ENCODE measurements at regions not wholly inside any gene's neighbourhood (a gene's known extent, or its start where the extent isn't known, plus 50 kb on each side); places are given as distances from the start of the nearest gene placed in this dataset.

DNA sequence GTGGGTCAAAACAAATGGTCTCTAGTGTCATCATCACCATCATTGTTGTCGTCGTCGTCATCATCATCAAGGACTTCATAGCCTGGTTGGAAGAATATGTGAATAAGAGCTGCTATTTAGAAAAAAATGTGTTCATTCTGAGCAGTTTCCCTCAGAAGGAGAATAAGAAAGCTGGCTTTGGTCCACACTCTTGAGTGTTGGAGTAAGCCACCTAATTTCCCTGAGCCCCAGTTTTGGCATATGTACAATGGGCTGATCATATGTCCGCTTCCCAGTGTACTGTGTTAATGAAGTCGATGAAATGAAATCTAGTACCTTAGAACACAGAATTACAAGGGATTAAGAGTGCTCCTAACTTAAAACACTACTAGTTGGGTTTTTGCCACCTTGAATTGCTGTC, 545.5 kb downstream of the CCDC171 start:
- Histone ChIP-seq H2AFZ (ENCODE audit: low read length, unreplicated experiment) (no peak overlapping the region), H3K27me3 (ENCODE audit: insufficient read depth, low read length) (peaks cover 5% of the 10 kb centered on the region; the same call in 1 of the 2 replicates), H3K4me3 (ENCODE audit: low read depth, low read length) (no peak overlapping the region), H3K4me1 (ENCODE audit: control insufficient read depth, insufficient read depth, low read length, unreplicated experiment) (no peaks in the 10 kb centered on the region), H3K27ac (ENCODE audit: low read depth, low read length) (no peak overlapping the region), H3K36me3 (ENCODE audit: insufficient read depth, low read length) (no peaks in the 10 kb centered on the region), H3K79me2 (ENCODE audit: control insufficient read depth, insufficient read depth, low read length, unreplicated experiment) (no peaks in the 10 kb centered on the region)

GRCh38 chr9:16099732-16100536, 547.1 kb downstream of the CCDC171 start:
- no peak overlapping the region for H3K4me3 ChIP-seq (ENCODE audit: low read depth, low read length)
- H2AFZ ChIP-seq (ENCODE audit: low read length, unreplicated experiment): no peak overlapping the region
- no peaks in the 10 kb centered on the region for H3K4me1 ChIP-seq (ENCODE audit: control insufficient read depth, insufficient read depth, low read length, unreplicated experiment)
- no peaks in the 10 kb centered on the region for H3K79me2 ChIP-seq (ENCODE audit: control insufficient read depth, insufficient read depth, low read length, unreplicated experiment)
- H3K36me3 ChIP-seq (ENCODE audit: insufficient read depth, low read length): no peaks in the 10 kb centered on the region
- H3K27ac ChIP-seq (ENCODE audit: low read depth, low read length): no peak overlapping the region
- H3K27me3 ChIP-seq (ENCODE audit: insufficient read depth, low read length): peaks cover 5% of the 10 kb centered on the region; the same call in 1 of the 2 replicates

GRCh38 chr9:16100537-16101091, 547.8 kb downstream of the CCDC171 start:
- no peaks in the 10 kb centered on the region for H3K4me1 ChIP-seq (ENCODE audit: control insufficient read depth, insufficient read depth, low read length, unreplicated experiment)
- peaks cover 5% of the 10 kb centered on the region; the same call in 1 of the 2 replicates for H3K27me3 ChIP-seq (ENCODE audit: insufficient read depth, low read length)
- no peak overlapping the region for H3K4me3 ChIP-seq (ENCODE audit: low read depth, low read length)
- H3K79me2 ChIP-seq (ENCODE audit: control insufficient read depth, insufficient read depth, low read length, unreplicated experiment): no peaks in the 10 kb centered on the region
- no peaks in the 10 kb centered on the region for H3K36me3 ChIP-seq (ENCODE audit: insufficient read depth, low read length)
- no peak overlapping the region for H3K27ac ChIP-seq (ENCODE audit: low read depth, low read length)
- H2AFZ ChIP-seq (ENCODE audit: low read length, unreplicated experiment): no peak overlapping the region

- no peaks in the 10 kb centered on the region for H3K4me1 ChIP-seq (ENCODE audit: control insufficient read depth, insufficient read depth, low read length, unreplicated experiment)
- no peaks in the 10 kb centered on the region for H3K79me2 ChIP-seq (ENCODE audit: control insufficient read depth, insufficient read depth, low read length, unreplicated experiment)
- no peaks in the 10 kb centered on the region for H3K27me3 ChIP-seq (ENCODE audit: insufficient read depth, low read length)
- H3K4me3 ChIP-seq (ENCODE audit: low read depth, low read length): no peak overlapping the region
- H3K27ac ChIP-seq (ENCODE audit: low read depth, low read length): no peak overlapping the region
- no peaks in the 10 kb centered on the region for H3K36me3 ChIP-seq (ENCODE audit: insufficient read depth, low read length)
- no peak overlapping the region for H2AFZ ChIP-seq (ENCODE audit: low read length, unreplicated experiment)
Observed at GRCh38 chr9:16102154-16102553, 549.3 kb downstream of the CCDC171 start.

DNA sequence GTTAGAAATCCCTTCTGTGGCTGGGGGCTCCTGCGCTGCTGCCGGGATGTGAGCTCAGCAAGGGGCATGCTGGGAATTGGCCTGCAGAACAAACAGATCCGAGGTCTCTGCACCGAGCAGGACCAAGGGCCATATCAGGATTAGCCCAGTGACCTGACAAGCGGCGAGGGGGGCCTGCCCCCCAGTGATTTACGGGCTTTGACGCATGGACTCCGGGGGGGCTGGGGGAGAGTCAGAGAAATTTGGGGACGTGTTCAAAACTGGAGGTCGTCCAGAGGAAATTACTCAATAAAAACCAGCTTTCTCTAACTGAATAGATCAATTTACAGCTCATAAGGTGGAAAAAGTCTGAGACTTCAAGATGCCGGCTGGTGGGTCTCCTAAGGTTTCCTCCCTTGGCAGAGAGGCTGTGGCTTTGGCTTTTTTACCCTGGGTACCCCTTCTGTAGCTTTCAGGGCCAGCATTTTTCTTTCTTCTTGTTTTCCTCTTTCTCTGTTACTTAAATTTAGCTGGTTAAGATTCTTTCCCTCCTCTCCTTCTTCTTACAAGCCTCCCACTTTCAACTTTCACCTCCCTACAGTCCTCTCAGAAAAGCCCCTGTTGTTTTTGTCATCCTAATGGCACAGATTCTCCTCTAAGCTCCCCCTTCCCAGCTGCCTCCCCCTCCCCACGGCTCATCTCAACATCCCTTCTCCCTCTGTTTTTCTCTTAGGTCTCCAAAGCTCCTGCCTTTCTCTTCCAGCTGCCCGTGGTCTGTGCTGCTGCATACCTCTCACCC, 551.0 kb downstream of the CCDC171 start:
- no peak overlapping the region for H2AFZ ChIP-seq (ENCODE audit: low read length, unreplicated experiment)
- H3K4me1 ChIP-seq (ENCODE audit: control insufficient read depth, insufficient read depth, low read length, unreplicated experiment): no peaks in the 10 kb centered on the region
- H3K4me3 ChIP-seq (ENCODE audit: low read depth, low read length): no peak overlapping the region
- H3K27me3 ChIP-seq (ENCODE audit: insufficient read depth, low read length): no peaks in the 10 kb centered on the region
- H3K27ac ChIP-seq (ENCODE audit: low read depth, low read length): no peak overlapping the region
- no peaks in the 10 kb centered on the region for H3K79me2 ChIP-seq (ENCODE audit: control insufficient read depth, insufficient read depth, low read length, unreplicated experiment)
- H3K36me3 ChIP-seq (ENCODE audit: insufficient read depth, low read length): no peaks in the 10 kb centered on the region

DNA sequence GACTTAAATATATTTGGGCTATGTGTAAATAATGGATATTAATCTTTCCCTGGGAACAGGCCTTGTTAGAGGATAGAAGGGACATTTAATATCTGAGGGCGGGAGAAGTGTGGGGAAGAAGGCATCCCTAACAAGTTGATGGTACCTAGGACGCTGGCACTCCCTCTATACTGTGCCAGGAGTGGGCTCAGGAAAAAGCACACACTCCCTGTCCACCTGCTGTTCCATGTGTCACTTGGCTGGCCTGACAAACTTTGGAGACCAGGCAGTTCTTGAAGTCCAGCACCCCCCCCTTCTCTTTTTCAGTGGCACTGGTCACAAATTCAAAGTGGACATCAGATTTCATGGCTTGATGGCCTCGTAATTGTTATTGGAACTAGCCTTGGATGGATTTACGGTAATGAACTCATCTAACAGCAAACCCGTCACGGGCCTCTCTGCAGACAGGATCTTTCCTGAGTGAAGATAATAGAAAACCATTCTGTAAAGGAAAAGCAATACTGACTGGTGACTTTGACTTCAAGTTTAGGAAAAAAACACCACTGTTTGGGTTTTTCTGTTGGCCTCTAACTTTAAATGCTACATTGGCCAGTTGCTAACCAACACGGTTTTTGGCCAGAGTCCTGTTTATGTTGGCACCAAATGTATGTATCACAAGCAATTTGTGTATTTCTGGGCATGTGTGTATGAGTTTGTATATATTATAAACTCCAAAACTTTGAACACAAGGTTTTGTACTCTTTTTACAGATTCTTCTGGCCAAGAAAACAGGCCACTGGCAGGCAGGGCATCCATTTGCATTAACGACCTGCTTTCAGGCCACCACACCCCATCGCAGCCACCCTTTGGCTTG, 552.6 kb downstream of the CCDC171 start:
- Histone ChIP-seq H3K4me1 (ENCODE audit: control insufficient read depth, insufficient read depth, low read length, unreplicated experiment) (no peaks in the 10 kb centered on the region), H3K36me3 (ENCODE audit: insufficient read depth, low read length) (no peaks in the 10 kb centered on the region), H3K27ac (ENCODE audit: low read depth, low read length) (no peak overlapping the region)

GRCh38 chr9:16106021-16106571, 553.3 kb downstream of the CCDC171 start:
- Histone ChIP-seq H3K4me3 (ENCODE audit: low read depth, low read length) (no peak overlapping the region), H2AFZ (ENCODE audit: low read length, unreplicated experiment) (no peak overlapping the region), H3K27me3 (ENCODE audit: insufficient read depth, low read length) (no peaks in the 10 kb centered on the region), H3K36me3 (ENCODE audit: insufficient read depth, low read length) (no peaks in the 10 kb centered on the region), H3K4me1 (ENCODE audit: control insufficient read depth, insufficient read depth, low read length, unreplicated experiment) (no peaks in the 10 kb centered on the region), H3K79me2 (ENCODE audit: control insufficient read depth, insufficient read depth, low read length, unreplicated experiment) (no peaks in the 10 kb centered on the region), H3K27ac (ENCODE audit: low read depth, low read length) (no peak overlapping the region)

More for the DNA sequence above, 552.6 kb downstream of the CCDC171 start:
- Histone ChIP-seq H3K79me2 (ENCODE audit: control insufficient read depth, insufficient read depth, low read length, unreplicated experiment) (no peaks in the 10 kb centered on the region), H3K4me3 (ENCODE audit: low read depth, low read length) (no peak overlapping the region), H3K27me3 (ENCODE audit: insufficient read depth, low read length) (no peaks in the 10 kb centered on the region), H2AFZ (ENCODE audit: low read length, unreplicated experiment) (no peak overlapping the region)

GRCh38 chr9:16112116-16112515, 559.3 kb downstream of the CCDC171 start:
- Histone ChIP-seq H3K4me3 (ENCODE audit: low read depth, low read length) (no peak overlapping the region), H3K27me3 (ENCODE audit: insufficient read depth, low read length) (no peaks in the 10 kb centered on the region), H3K36me3 (ENCODE audit: insufficient read depth, low read length) (no peaks in the 10 kb centered on the region), H3K27ac (ENCODE audit: low read depth, low read length) (no peak overlapping the region), H2AFZ (ENCODE audit: low read length, unreplicated experiment) (no peak overlapping the region), H3K4me1 (ENCODE audit: control insufficient read depth, insufficient read depth, low read length, unreplicated experiment) (no peaks in the 10 kb centered on the region), H3K79me2 (ENCODE audit: control insufficient read depth, insufficient read depth, low read length, unreplicated experiment) (no peaks in the 10 kb centered on the region)

DNA sequence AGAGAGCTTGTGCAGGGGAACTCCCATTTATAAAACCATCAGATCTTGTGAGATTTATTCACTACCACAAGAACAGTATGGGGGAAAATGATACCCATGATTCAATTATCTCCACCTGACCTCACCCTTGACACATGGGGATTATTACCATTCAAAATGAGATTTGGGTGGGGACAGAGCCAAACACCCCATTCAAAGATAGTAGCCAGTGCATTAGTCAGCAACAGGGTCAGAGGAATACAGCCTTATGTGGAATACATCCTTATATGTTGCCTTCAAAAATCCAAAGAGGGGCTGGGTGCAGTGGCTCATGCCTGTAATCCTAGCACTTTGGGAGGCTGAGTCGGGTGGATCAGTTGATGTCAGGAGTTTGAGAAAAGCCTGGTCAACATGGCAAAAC, 563.2 kb downstream of the CCDC171 start:
- no peaks in the 10 kb centered on the region for H3K36me3 ChIP-seq (ENCODE audit: insufficient read depth, low read length)
- H3K4me3 ChIP-seq (ENCODE audit: low read depth, low read length): no peak overlapping the region
- peaks cover 15% of the 10 kb centered on the region for H3K4me1 ChIP-seq (ENCODE audit: control insufficient read depth, insufficient read depth, low read length, unreplicated experiment)
- H3K27ac ChIP-seq (ENCODE audit: low read depth, low read length): no peak overlapping the region
- H3K27me3 ChIP-seq (ENCODE audit: insufficient read depth, low read length): no peaks in the 10 kb centered on the region
- no peaks in the 10 kb centered on the region for H3K79me2 ChIP-seq (ENCODE audit: control insufficient read depth, insufficient read depth, low read length, unreplicated experiment)
- H2AFZ ChIP-seq (ENCODE audit: low read length, unreplicated experiment): no peak overlapping the region

GRCh38 chr9:16118043-16118442, 565.2 kb downstream of the CCDC171 start:
- Histone ChIP-seq H2AFZ (ENCODE audit: low read length, unreplicated experiment) (no peak overlapping the region), H3K4me1 (ENCODE audit: control insufficient read depth, insufficient read depth, low read length, unreplicated experiment) (peaks cover 25% of the 10 kb centered on the region), H3K79me2 (ENCODE audit: control insufficient read depth, insufficient read depth, low read length, unreplicated experiment) (no peaks in the 10 kb centered on the region), H3K27ac (ENCODE audit: low read depth, low read length) (no peak overlapping the region), H3K27me3 (ENCODE audit: insufficient read depth, low read length) (no peaks in the 10 kb centered on the region), H3K36me3 (ENCODE audit: insufficient read depth, low read length) (no peaks in the 10 kb centered on the region), H3K4me3 (ENCODE audit: low read depth, low read length) (no peak overlapping the region)
